Lower lobe of right lung (tissue), 2 donors: ENCODE measurements at regions not wholly inside any gene's neighbourhood (a gene's known extent, or its start where the extent isn't known, plus 50 kb on each side); places are given as distances from the start of the nearest gene placed in this dataset.

Experiments
- ATAC-seq, 2 donors: fragments of 200-7000 bp; cut with Tn5 transposase; one replicate each; pipeline ENCODE4 v1.9.1; 2020 to 2022; ENCODE audit warnings: mild to moderate bottlenecking in 2 of 2, moderate library complexity in 2 of 2
- DNase-seq: peaks from one replicate; pipeline ENCODE4 v3.0.0-alpha.2; 2020
- H3K27ac ChIP-seq: fragments of 200-600 bp; one replicate; pipeline ENCODE4 v1.8.0; 2022
- H3K27me3 ChIP-seq: fragments of 200-600 bp; one replicate; pipeline ENCODE4 v1.8.0; 2022; ENCODE audit warnings: low read depth
- H3K36me3 ChIP-seq: fragments of 200-600 bp; one replicate; pipeline ENCODE4 v1.8.0; 2022; ENCODE audit warnings: mild to moderate bottlenecking
- H3K4me1 ChIP-seq: fragments of 200-600 bp; one replicate; pipeline ENCODE4 v1.8.0; 2022
- H3K4me3 ChIP-seq: fragments of 200-600 bp; one replicate; pipeline ENCODE4 v1.8.0; 2022; ENCODE audit warnings: mild to moderate bottlenecking
- H3K9me3 ChIP-seq: fragments of 200-600 bp; one replicate; pipeline ENCODE4 v1.8.0; 2022
- CTCF ChIP-seq: fragments of 200-600 bp; IDR thresholded peaks from one replicate; pipeline ENCODE4 v1.8.0; 2022; ENCODE audit warnings: antibody characterized with exemption, mild to moderate bottlenecking
- intact Hi-C: fragments of 100-400 bp; cut with DNase I; formaldehyde crosslinking; loops from one replicate; pipeline ENCODE4 v1.11.0; 2022
- donor health status: DM: no; HTN: yes; CAD: no; lungs with severe emphysema.

DNA sequence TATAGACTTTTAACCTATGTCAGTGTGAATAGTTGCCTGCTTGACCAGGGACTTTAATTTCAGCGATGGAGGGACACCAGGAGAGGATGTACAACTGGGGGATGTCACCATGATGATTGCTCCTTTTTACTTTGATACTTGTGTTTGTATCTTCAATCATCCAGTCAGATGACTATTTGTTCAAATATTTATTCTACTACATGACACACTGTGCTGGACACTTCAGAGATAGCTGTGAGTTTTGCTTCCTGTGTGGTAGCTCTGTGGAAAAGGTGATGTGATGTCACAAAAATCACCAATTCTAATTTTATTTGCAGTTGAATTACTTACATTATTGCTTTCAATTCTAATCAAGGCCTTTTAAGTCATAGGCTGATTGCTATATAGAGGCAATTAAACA lies 62.7 kb upstream of the CREB5 start:
- Histone ChIP-seq H3K36me3 (no peaks in the 10 kb centered on the region), H3K27me3 (no peaks in the 10 kb centered on the region), H3K27ac (no peak overlapping the region), H3K4me3 (no peak overlapping the region), H3K9me3 (no peaks in the 10 kb centered on the region), H3K4me1 (no peaks in the 10 kb centered on the region)
- ATAC-seq (no peak), DNase-seq (no peak)
- TF ChIP-seq CTCF = no peak
- intact Hi-C loops = no loop called here

DNA sequence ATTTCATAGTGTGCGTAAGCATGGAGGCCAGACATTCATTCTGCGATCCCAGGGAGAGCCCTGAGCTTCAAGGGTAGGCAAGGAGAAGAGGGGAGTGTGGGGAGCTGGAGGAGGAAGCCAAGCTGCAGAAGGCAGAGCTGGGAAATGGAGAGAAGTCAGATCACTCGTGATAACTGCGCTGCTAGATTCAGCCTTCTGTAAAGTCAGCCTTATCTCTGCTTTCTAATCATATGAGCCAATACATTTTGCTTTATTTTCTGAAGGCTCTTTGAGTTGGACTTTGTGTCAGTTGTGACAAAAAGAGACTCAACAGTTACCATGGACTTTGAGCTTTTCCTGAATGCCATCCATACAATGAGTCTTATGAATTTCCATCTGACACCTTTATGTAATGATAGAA lies 61.7 kb upstream of the CREB5 start:
- Histone ChIP-seq H3K4me1 (no peaks in the 10 kb centered on the region), H3K27me3 (no peaks in the 10 kb centered on the region), H3K4me3 (no peak overlapping the region), H3K9me3 (no peaks in the 10 kb centered on the region), H3K27ac (no peak overlapping the region), H3K36me3 (no peaks in the 10 kb centered on the region)
- no peak for ATAC-seq
- DNase-seq = no peak
- no peak for TF ChIP-seq CTCF
- intact Hi-C loops = no loop called here

- intact Hi-C loops = no loop called here
- H3K27ac ChIP-seq = no peak overlapping the region
- no peak for ATAC-seq
- TF ChIP-seq CTCF = no peak
- no peaks in the 10 kb centered on the region for H3K27me3 ChIP-seq
- H3K36me3 ChIP-seq = no peaks in the 10 kb centered on the region
- H3K9me3 ChIP-seq = no peaks in the 10 kb centered on the region
- no peak for DNase-seq
- H3K4me1 ChIP-seq = no peaks in the 10 kb centered on the region
- no peak overlapping the region for H3K4me3 ChIP-seq
Observed at GRCh38 chr7:28351450-28351849, 60.9 kb upstream of the CREB5 start.

DNA sequence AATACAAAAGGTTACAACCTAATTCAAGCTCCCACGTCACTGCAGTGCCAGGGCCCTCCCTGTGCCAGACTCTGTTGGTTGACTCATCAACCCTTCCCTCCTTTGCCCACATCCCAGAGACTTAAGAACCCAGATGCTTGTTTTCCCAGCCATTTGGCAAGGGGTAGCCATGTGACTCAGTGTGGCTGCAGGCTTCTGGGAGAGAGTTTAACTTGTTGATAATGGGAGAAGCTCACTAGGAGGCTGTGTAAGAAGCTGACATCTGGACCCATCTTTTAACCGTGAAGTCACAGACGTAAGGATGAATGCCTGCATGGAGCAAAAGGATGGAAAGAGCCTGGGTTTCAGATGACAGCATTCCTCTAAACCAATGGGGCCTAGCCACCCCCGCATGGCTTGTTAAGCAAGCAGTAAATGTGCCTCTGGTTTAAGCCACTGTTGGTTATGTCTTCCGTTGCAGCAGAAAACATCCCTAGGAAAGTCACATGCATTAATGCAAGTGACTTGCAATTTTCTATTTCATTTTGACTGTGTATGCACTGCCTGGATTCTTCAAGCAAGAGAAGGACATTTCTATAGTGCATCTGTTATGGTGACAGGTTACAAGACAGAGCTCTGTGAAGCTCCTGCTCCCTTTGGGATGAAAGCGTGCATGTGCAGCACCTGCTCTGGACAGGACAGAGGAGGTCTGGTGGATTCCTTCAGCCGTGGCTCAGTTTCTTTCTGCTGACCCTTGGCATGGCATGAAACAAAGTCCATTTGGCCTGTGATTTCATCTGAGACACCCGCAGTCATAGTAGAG lies 57.5 kb upstream of the CREB5 start:
- no peak for TF ChIP-seq CTCF

GRCh38 chr7:28355635-28356319 lies 56.5 kb upstream of the CREB5 start:
- Histone ChIP-seq H3K36me3 (no peaks in the 10 kb centered on the region), H3K27ac (no peak overlapping the region), H3K9me3 (no peaks in the 10 kb centered on the region), H3K27me3 (no peaks in the 10 kb centered on the region), H3K4me3 (no peak overlapping the region), H3K4me1 (no peaks in the 10 kb centered on the region)
- no peak for DNase-seq
- ATAC-seq = no peak
- intact Hi-C loops = no loop called here
- TF ChIP-seq CTCF = no peak

More for the DNA sequence above, 57.5 kb upstream of the CREB5 start:
- no peaks in the 10 kb centered on the region for H3K4me1 ChIP-seq
- no peaks in the 10 kb centered on the region for H3K27me3 ChIP-seq
- H3K27ac ChIP-seq = no peak overlapping the region
- ATAC-seq (no peak), DNase-seq (no peak)
- no peaks in the 10 kb centered on the region for H3K36me3 ChIP-seq
- no peak overlapping the region for H3K4me3 ChIP-seq
- intact Hi-C loops = no loop called here
- no peaks in the 10 kb centered on the region for H3K9me3 ChIP-seq
